HG03108 (cell line): ENCODE measurements at regions not wholly inside any gene's neighbourhood (a gene's known extent, or its start where the extent isn't known, plus 50 kb on each side); places are given as distances from the start of the nearest gene placed in this dataset.
"Not testable (repeated sequence)": the region's sequence is repeated elsewhere in the genome, so short reads cannot be mapped to it uniquely, and the experiment has no call there.

Experiments used
- ATAC-seq: cut with Tn5 transposase; IDR thresholded peaks from one replicate; pipeline ENCODE4 v1.9.1; 2021; ENCODE audit warnings: moderate library complexity; ENCODE audit not compliant: unreplicated experiment

DNA sequence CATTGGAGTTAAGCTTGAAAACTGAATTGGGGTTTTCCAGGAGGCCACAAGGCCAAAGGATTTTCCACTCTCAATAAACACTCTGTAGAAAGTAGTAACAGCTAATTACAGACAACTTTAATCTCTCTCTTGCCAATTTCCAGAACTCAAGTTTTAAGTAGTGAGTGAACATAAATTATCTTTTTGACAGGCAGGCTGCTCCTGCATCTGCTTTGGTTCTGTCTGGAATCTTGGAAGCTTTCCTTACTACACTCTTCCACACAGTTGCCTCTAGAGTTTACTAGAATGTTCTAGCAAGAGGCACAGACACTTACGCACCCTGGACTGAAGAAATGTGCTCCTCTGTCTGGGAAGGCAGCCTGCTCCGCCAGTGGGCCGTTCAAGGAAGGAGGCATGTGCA, 90.5 kb upstream of the WAC start:
- no peak for ATAC-seq

DNA sequence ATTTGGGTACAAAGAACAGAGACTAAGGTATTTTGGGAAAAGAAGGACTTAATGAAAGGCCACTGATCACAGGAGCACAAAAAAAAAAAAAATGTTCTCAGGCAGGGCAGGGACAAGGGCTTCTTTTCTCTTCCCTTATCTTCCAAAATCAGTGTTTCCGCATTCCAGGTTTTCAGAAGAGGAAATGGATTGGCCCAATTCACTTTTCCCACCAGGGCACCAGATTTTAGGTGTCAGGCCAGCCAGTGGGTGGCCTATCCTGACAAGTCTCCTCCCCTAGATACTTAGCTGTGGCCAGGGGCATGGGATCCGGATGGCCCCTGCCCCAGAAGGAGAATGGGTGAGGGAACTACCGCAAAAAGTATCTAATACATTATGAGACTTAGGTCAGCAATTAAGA, 88.9 kb upstream of the WAC start:
- ATAC-seq: no peak

DNA sequence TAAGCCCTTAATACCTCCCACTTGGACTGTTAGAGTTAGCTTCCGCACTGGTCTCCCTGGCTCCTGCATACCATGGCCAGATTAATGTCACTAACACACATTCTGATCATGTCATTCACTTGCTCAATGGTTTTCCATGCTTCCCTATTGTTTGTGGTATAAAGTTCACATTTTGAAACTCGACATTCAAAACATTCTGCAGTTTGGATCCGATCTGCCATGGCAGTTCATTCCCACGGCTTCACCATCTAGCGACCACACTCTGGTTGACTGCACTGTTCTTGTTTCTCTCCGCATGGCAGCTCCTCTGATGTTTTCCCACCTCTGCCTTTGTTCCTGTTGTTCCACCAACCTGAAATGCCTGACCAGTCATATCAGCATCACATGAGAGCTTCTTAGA, 87.4 kb upstream of the WAC start:
- no peak for ATAC-seq

DNA sequence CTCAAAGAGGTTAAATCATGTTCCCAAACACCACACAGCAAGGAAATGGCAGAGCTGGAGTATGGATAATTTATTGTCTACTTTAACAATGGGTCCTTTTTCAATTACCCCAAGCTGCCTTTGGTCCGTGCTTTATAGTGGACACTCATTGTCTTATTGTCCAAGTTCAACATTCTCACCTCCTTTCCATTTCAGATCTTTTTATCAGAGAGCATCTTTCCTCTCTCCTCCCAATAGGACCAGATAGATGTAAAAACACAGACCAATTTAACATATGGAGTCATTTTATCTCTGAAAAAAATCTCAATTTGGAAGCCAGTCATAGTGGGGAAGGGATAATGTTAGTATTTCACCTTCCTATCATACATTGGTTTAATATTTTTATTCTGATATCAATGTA, 83.5 kb upstream of the WAC start:
- ATAC-seq: no peak

DNA sequence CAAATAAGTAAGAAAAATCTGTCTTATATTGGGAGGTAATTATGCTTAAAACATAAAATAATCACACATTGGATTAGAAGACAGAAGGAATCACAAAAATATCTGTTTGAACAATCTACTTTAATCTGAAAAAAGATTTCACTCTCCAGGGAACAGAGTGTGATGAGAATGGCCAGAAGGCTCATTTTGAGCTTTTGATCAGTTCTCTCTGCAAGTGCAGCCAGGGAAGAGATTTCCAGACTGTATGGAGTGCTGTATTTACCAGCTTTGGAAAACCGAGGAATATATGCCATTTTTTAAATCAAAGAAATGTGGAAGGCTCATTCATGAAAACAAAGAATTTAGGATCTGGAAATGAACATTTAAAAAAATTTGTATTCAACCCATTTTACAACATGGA, 83.0 kb upstream of the WAC start:
- no peak for ATAC-seq

DNA sequence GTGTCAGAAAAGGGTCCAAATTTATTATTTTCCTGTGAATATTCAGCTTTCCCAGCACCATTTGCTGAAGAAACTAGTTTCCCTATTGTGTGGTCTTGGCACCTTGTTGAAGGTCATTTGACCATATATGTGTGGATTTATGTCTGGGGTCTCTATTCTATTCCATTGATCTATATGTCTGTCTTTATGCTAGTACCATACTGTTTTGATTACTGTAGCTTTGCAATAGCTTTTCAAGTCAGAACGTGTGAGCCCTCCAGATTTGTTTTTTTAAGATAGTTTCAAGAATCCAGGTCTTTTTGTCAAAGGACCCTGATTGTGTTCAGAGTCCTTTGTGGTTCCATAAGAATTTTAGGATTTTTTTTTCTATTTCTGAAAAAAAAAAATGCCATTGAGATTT, 79.0 kb upstream of the WAC start:
- no peak for ATAC-seq

DNA sequence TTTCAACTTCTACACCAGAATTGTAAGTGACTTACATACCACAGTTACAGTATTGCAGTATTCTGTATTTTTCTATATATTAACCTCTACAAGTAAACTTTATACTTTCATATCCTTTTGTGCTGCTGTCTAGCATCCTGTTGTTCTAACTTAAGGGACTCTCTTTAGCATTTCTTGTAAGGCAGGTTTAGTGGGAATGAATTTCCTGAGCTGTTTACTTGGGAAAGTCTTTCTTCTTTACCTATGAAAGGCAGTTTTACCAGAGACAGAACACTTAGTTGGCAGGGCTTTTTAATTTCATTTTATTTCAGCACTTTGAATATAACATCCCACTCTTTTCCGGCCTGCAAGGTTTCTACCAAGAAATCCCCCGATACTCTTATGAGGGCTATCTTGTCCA, 75.8 kb upstream of the WAC start:
- no peak for ATAC-seq

DNA sequence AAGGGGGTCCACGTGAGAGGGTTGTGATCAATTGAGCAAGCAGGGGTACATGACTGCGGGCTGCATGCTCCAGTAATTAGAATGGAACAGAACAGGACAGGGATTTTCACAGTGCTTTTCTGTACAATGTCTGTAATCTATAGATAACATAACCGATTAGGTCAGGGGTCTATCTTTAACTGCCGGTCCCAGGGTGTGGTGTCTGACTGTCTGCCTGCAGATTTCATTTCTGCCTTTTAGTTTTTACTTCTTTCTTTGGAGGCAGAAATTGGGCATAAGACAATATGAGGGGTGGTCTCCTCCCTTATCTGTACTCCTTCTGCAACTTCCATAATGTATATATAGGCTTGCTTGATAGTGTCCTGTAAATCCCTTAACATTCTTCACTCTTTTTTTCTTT, 75.0 kb upstream of the WAC start:
- not testable (repeated sequence) for ATAC-seq

DNA sequence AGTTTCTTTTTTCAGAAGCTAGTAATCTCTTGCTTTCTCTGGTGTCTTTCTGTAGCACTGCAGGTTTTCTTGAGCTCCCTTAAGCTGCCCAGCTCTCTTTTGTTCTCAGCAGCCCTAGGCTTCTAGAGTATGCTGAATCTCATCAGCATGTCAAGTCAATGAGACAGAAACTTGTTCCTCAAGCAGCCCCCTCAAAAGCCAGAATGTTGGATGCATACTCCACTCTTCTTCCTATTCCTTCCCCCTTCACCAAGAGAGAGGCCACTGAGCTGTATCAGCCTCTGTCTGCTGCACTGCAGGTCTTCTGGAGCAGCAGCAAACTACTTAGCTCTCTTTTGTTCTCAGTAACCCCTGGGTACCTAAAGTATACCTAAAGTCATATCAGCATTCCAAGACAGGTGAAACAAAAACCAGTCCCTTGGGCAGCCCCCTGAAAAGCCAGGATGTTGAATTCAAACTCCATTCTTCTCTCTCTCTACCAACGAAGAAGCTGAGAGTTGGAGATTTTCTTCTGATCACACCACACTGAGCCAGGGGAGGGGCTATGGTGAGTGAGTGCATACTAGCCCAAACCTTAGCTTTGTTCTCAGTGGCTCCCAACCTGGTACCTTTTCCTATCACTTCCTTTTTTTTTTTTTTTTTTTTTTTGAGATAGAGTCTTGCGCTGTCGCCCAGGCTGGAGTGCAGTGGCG, 73.3 kb upstream of the WAC start:
- no peak for ATAC-seq

DNA sequence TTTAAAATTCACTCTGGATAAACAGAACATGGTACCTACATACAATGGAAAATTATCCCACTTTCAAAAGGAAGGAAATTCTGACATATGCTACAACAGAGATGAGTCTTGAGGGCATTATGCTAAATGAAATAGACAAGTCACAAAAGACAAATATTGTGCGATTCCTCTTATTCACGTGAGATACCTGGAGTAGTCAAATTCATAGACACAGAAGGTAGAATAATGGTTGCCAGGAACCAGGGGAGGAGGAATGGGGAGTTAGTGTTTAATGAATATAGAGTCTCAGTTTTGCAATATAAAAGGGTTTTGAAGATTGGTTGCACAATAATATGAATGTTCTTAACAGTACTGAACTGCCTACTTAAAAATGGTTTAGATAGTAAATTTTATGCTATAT, 69.8 kb upstream of the WAC start:
- ATAC-seq: no peak

DNA sequence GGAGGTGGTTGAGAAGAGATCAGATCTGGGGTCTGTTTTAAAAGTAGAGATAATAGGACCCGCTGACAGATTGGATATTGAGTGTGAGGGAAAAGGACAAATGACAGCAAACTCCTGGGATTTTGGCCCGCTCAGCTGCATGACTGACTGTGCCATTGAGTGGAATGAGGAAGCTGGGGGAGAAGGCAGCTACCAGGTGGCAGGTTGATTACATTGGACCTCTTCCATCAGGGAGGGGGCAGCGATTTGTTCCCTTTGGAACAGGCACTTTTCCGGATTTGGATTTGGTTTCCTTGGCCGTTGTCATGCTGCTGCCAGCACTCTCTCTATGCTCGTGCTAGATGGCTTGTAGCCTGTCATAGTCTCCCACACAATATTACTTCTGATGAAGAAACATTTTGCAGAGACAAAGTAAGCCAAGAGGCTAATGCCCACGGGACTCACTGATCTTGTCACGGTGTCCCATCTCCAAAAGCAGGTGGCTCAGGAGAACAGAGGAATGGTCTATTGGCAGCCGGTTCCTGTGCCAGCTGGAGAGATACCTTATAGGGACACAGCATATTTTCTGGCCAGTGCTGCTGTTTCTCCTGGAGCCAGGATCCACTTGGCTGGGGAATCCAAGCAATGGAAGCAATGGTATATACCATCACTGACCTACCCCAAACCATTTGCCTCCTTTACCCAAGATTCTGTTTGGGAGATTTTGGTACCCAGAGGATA, 69.1 kb upstream of the WAC start:
- ATAC-seq: no peak

DNA sequence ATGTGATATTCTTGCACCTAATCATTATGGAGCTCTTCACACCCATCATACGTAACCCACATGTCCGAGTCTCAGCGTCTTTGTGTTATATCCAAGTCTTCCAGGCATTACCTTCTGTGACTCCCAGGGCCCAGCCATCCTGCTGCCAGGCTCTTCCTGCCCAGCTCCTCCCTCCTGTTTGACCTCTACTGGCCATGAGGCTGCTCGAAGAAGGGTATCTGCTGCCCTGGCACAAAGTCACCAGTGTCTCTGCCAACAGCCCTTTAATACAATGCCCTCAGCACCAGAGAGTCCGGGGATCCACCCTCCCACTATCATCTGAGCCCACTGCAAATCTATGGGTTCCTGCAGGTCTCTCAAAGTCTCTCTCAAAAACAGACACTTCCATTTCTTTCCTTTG, 65.3 kb upstream of the WAC start:
- ATAC-seq: no peak

DNA sequence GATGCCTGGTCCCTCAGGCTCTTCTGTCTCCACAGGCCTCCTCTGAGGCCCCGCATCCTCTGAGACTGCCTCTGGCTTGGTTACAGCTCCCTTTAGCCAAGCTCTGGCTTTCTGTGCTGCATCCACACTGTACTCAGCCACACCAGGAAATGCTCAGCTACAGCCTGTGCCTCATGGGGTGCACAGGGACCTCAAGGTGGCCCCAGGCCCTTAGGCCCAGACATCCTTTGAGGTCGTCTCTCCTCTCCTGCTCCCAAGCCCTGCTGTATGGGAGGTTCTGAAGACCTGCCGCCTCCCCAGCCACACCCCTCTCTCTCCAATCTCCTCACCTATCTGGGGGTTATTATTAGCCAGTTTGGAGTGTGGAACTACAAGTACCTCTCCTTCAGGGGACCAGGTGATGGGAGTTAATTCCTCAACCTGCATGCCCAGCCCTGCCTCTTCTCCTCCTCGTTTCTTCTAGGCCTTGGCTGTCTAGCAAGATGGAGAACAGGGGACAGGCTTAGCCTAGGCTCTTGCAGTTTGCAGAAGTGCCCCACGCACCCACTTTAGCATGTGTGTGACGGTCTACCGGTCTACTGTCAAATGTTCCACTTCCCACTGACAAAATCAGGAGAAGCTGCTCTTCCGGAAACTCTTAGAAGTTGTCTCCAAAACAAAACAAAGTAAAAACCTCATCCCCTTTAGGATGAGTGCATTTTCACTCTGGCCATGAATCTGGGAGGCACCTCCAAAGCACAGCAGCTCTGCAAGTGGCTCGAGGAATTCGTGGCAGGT, 64.0 kb upstream of the WAC start:
- ATAC-seq: no peak

DNA sequence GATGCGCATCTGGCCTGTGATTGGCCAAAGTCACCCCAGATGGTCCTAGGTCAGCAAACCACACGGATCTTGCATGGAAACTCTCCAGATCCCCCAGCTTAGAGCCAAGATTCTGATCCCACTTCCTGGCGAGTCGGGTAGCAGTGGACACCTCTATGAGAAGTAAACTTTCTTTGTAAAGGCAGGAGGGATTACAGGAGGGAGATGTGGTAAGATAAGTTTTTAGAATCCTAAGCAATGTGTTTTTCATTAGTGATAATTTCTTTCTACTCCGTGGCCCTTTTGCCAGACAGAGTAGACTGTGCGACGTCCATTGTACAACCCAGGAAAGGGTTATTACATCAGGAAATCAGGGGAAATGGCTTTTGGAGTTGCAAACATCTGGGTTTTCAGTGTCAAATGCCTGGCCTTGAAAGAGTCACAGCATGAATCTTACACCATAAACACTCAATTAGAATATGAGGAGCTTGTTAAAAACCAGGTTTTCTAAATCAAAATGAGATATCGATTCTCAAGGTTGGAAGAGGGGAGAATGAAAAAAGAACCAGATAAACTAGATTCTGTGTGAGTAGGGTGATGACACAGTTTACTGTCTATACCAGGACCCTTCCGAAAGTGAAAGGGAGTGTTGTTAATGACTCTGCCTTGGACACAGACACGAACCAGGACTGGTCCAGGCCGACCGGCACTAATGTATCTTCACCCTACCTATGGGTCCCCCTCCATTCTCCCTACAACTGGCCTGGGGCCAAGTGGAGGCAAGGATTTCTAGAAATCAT, 61.9 kb upstream of the WAC start:
- ATAC-seq: no peak

DNA sequence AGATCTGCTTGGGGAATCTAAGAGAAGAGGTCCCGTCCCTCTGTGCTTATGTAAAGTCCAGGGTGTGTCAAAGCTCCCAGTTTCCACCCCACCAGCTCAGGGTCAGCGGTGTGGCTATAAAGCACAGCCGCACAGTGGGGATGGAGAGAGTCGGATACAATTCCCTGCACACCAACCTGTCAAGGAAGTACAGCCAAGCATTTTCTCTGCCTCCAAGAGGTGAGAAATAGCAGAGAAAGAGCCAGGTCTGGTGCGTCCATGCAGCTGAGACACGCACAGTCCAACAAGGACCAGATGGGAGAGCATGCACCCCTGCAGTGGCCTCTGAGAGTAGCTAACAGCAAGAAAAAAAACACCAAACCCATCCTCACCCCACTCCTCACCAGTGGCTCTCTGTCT, 61.3 kb upstream of the WAC start:
- ATAC-seq: no peak

DNA sequence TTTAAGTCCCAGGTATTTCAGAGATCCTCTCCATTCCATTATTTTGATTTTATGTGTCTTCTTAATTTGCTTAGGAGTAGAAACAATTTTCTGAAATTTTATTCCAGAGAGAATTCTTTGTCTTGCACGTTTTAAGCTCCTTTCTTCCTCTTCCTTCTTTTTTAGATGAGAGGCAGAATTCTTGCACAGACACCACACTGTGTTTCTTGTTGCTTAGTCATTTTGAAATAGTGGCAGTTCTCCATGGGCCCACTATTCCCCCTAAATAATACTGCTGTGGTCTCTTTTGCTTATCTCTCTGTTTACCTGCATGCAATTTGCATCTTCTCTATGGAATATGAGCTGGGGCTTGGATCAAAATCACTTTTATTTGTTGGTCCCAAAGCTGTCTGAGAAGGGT, 54.3 kb upstream of the WAC start:
- ATAC-seq: no peak

DNA sequence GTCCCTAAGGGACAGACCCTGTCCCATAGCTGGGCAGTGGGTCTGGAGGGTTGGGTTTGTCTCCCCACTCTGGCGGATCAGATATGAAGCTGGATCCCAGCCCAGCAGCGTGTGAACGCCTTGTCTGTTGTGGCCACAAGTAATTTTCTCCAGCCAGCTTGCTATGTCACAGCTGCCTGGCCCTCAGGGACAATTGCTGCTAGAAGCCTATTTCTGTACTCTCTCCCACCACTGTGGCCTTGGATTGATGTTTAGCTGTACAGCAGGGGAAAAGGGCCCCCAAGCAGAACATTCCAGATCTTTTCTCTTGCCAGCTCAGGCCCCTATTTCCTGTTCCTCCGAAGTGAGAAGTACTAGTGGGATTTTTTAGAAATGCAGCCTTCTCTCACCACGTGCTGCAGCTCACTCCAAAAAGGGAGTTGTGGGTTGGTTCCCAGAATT, 53.5 kb upstream of the WAC start:
- no peak for ATAC-seq

DNA sequence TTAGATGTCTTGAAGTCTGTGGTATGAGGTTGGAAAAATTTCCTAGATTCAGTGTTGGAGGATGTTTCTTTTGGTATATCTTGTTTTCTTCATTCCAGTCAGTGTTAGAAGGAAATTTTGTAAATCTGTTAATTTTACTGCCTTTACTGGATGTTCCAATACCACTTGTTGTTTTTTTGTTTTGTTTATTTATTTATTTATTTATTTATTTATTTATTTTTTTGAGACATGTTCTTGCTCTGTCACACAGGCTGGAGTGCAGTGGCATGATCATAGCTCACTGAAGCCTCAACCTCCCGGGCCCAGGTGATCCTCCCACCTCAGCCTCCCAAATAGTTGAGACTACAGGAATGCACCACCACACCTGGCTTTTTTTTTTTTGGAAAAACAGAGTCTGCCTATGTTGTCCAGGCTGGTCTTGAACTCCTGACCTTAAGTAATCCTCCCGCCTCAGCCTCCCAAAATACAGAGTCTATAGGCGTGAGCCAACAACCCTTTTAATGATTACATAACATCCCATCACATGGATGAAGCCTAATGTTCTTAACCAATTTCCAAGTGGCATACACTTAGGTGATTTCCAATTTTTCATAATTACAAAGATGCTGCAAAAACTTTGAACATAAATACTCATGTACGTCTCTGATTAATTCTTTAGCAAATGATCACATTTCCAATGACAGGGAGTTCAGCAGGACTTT, 52.8 kb upstream of the WAC start:
- ATAC-seq: no peak

DNA sequence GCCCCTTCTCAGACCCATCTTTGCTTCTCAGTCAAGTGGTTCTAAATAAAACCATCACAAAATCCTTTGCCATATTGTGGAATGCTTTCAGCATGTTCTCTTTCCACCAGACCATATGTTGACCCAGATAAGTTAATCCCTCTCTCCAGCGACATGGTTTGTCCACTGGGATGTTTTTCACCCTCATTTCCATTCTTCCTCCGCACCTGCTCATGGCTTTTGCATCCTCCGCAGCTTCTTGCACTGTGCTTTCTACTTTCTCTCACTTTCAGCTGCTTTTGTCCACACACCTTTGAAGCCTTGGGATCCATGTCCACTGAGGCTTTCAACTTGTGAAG, 52.3 kb upstream of the WAC start:
- no peak for ATAC-seq

DNA sequence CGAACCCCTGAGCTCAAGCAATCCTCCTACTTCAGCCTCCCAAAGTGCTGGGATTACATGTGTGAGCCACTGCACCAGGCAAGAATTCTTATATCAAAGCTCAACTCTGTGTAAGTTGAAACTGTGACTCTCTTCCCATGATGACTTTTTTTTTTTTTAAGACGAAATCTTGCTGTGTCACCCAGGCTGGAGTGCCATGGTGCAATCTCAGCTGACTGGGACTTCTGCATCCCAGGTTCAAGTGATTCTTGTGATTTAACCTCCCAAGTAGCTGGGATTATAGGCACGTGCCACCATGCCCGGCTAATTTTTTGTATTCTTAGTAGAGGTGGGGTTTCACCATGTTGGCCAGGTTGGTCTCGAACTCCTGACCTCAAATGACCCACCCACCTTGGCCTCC, 51.6 kb upstream of the WAC start:
- not testable (repeated sequence) for ATAC-seq

DNA sequence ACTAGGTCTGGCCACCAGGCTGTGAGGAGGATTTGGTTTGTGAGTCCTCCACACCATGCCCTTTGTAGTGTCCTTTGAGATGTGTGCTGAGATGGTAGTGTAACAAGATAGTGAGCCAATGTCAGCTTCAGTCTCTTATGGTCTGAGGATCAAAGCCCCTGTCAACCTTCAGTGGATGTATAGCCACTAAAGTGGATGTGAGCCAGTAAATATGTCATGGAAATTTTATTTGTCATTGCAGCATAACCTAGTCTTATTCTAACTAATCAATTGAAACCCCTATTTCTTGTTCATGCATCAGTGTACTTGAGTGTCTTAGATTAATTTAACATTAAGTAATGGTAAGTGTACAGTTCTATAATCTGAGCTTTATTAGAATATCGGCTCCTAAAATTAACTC, 51.0 kb upstream of the WAC start:
- no peak for ATAC-seq
